ENCODE measurements at regions not wholly inside any gene's neighbourhood (a gene's known extent, or its start where the extent isn't known, plus 50 kb on each side); places are given as distances from the start of the nearest gene placed in this dataset.

GRCh38 chr5:61754792-61755191 lies 422.7 kb downstream of the ZSWIM6 start:
- no peak for TF ChIP-seq CTCF (IDR thresholded peaks at IDR 0.05)
- no peak for TF ChIP-seq POLR2A (IDR thresholded peaks at IDR 0.05)

Measured in body of pancreas (tissue), 4 donors.